Mesodermal cell (in vitro differentiated cells): ENCODE measurements at regions not wholly inside any gene's neighbourhood (a gene's known extent, or its start where the extent isn't known, plus 50 kb on each side); places are given as distances from the start of the nearest gene placed in this dataset.
"Not testable (repeated sequence)": the region's sequence is repeated elsewhere in the genome, so short reads cannot be mapped to it uniquely, and the experiment has no call there.

Experiments used
- H3K27ac ChIP-seq: 2 replicates; pipeline ENCODE4 v1.7.0; 2013; ENCODE audit warnings: mild to moderate bottlenecking, low read depth, low read length, moderate library complexity; ENCODE audit not compliant: severe bottlenecking
- H3K36me3 ChIP-seq: 2 replicates; pipeline ENCODE4 v1.7.1; 2013; ENCODE audit warnings: mild to moderate bottlenecking, low read length, moderate library complexity; ENCODE audit not compliant: control insufficient read depth, insufficient read depth
- H3K4me1 ChIP-seq: one replicate; pipeline ENCODE4 v1.7.1; 2013; ENCODE audit warnings: mild to moderate bottlenecking, low read length; ENCODE audit not compliant: insufficient read depth, control insufficient read depth, poor library complexity, severe bottlenecking
- H3K4me3 ChIP-seq: 2 replicates; pipeline ENCODE4 v1.7.0; 2013; ENCODE audit warnings: low read length, control low read depth, mild to moderate bottlenecking; ENCODE audit not compliant: insufficient read depth, poor library complexity, severe bottlenecking; ENCODE audit errors: extremely low read depth
- H3K9me3 ChIP-seq: 2 replicates; pipeline ENCODE4 v1.7.1; 2013; ENCODE audit warnings: mild to moderate bottlenecking, low read length, moderate library complexity; ENCODE audit not compliant: control insufficient read depth
- WGBS, 2 experiments: methylation state at CpG; one replicate each; pipeline ENCODE4 v1.1.5; 2013; ENCODE audit warnings: missing lambda C conversion rate in 2 of 2; ENCODE audit not compliant: insufficient coverage in 2 of 2; 5-methylcytosine and 5-hydroxymethylcytosine counted together

- no peaks in the 10 kb centered on the region for H3K9me3 ChIP-seq
- no peaks in the 10 kb centered on the region for H3K36me3 ChIP-seq
- H3K4me1 ChIP-seq, result no peaks in the 10 kb centered on the region
- H3K4me3 ChIP-seq, result no peak overlapping the region
- H3K27ac ChIP-seq, result no peak overlapping the region
Observed at GRCh38 chr5:101102506-101102905, 199.4 kb upstream of the ST8SIA4 start.

- Histone ChIP-seq H3K27ac (no peak overlapping the region), H3K36me3 (no peaks in the 10 kb centered on the region), H3K4me1 (no peaks in the 10 kb centered on the region), H3K4me3 (no peak overlapping the region), H3K9me3 (no peaks in the 10 kb centered on the region)
- WGBS, 2 experiments, result 100% methylated on average over 1 of the region's 1 CpG; no CpG with 5 or more reads in 1 of the 2 experiments
Observed at GRCh38 chr5:101091902-101092301, 188.8 kb upstream of the ST8SIA4 start.

GRCh38 chr5:101084353-101084752 is 181.3 kb upstream of the ST8SIA4 start:
- Histone ChIP-seq H3K4me1 (no peaks in the 10 kb centered on the region), H3K9me3 (no peaks in the 10 kb centered on the region), H3K27ac (no peak overlapping the region), H3K36me3 (no peaks in the 10 kb centered on the region), H3K4me3 (no peak overlapping the region)
- no CpG with 5 or more reads among the region's 1 CpG for WGBS, 2 experiments

- no peaks in the 10 kb centered on the region for H3K36me3 ChIP-seq
- no peaks in the 10 kb centered on the region for H3K9me3 ChIP-seq
- H3K4me3 ChIP-seq, result no peak overlapping the region
- 71 to 100% methylated on average over 1 of the region's 5 CpGs for WGBS, 2 experiments
- H3K27ac ChIP-seq, result no peak overlapping the region
- H3K4me1 ChIP-seq, result no peaks in the 10 kb centered on the region
Observed at GRCh38 chr5:101080462-101081240, 177.6 kb upstream of the ST8SIA4 start.

GRCh38 chr5:101068298-101068697 is 165.2 kb upstream of the ST8SIA4 start:
- Histone ChIP-seq H3K36me3 (no peaks in the 10 kb centered on the region), H3K4me1 (no peaks in the 10 kb centered on the region), H3K4me3 (no peak overlapping the region), H3K9me3 (no peaks in the 10 kb centered on the region), H3K27ac (no peak overlapping the region)
- 83% methylated on average over 1 of the region's 1 CpG; no CpG with 5 or more reads in 1 of the 2 experiments for WGBS, 2 experiments

- no peaks in the 10 kb centered on the region for H3K36me3 ChIP-seq
- no peak overlapping the region for H3K27ac ChIP-seq
- no peak overlapping the region for H3K4me3 ChIP-seq
- WGBS, 2 experiments, result 100% methylated on average over 1 to 2 of the region's 4 CpGs
- no peaks in the 10 kb centered on the region for H3K4me1 ChIP-seq
- no peaks in the 10 kb centered on the region for H3K9me3 ChIP-seq
Observed at GRCh38 chr5:101067429-101067828, 164.3 kb upstream of the ST8SIA4 start.

- H3K4me1 ChIP-seq, result no peaks in the 10 kb centered on the region
- no peak overlapping the region for H3K27ac ChIP-seq
- H3K36me3 ChIP-seq, result no peaks in the 10 kb centered on the region
- no peaks in the 10 kb centered on the region for H3K9me3 ChIP-seq
- H3K4me3 ChIP-seq, result no peak overlapping the region
Observed at GRCh38 chr5:101062902-101063301, 159.8 kb upstream of the ST8SIA4 start.

GRCh38 chr5:101047181-101047580 is 144.1 kb upstream of the ST8SIA4 start:
- Histone ChIP-seq H3K9me3 (no peaks in the 10 kb centered on the region), H3K36me3 (no peaks in the 10 kb centered on the region), H3K4me3 (no peak overlapping the region), H3K27ac (no peak overlapping the region), H3K4me1 (no peaks in the 10 kb centered on the region)
- WGBS, 2 experiments, result 86 to 100% methylated on average over 2 of the region's 2 CpGs

- no peak overlapping the region for H3K27ac ChIP-seq
- no peak overlapping the region for H3K4me3 ChIP-seq
- no peaks in the 10 kb centered on the region for H3K36me3 ChIP-seq
- WGBS, 2 experiments, result no CpG with 5 or more reads among the region's 3 CpGs
- no peaks in the 10 kb centered on the region for H3K9me3 ChIP-seq
- no peaks in the 10 kb centered on the region for H3K4me1 ChIP-seq
Observed at GRCh38 chr5:101045689-101046088, 142.6 kb upstream of the ST8SIA4 start.

GRCh38 chr5:101040002-101040401 is 136.9 kb upstream of the ST8SIA4 start:
- not testable (repeated sequence) for H3K36me3 ChIP-seq, H3K4me1 ChIP-seq, H3K9me3 ChIP-seq, H3K4me3 ChIP-seq, H3K27ac ChIP-seq

- H3K9me3 ChIP-seq, result peaks cover 5% of the 10 kb centered on the region
- no peak overlapping the region for H3K4me3 ChIP-seq
- no peaks in the 10 kb centered on the region for H3K36me3 ChIP-seq
- H3K27ac ChIP-seq, result no peak overlapping the region
- 80 to 83% methylated on average over 1 to 3 of the region's 4 CpGs for WGBS, 2 experiments
- H3K4me1 ChIP-seq, result no peaks in the 10 kb centered on the region
Observed at GRCh38 chr5:101036778-101037177, 133.7 kb upstream of the ST8SIA4 start.
